Endothelial cell (in vitro differentiated cells): ENCODE measurements at regions not wholly inside any gene's neighbourhood (a gene's known extent, or its start where the extent isn't known, plus 50 kb on each side); places are given as distances from the start of the nearest gene placed in this dataset.

Experiments used
- DNase-seq: peaks from one replicate; pipeline ENCODE4 v3.0.0; 2021; ENCODE audit warnings: low spot score
- H3K27ac Mint-ChIP-seq: one replicate; pipeline ENCODE4 v1.8.0; 2021; ENCODE audit warnings: mixed read lengths, inconsistent platforms; ENCODE audit not compliant: unreplicated experiment
- H3K27me3 Mint-ChIP-seq: one replicate; pipeline ENCODE4 v1.8.0; 2021; ENCODE audit warnings: mild to moderate bottlenecking, moderate library complexity, mixed read lengths, inconsistent platforms; ENCODE audit not compliant: unreplicated experiment
- H3K36me3 Mint-ChIP-seq: one replicate; pipeline ENCODE4 v1.8.0; 2021; ENCODE audit warnings: mild to moderate bottlenecking, low read depth, mixed read lengths, inconsistent platforms; ENCODE audit not compliant: unreplicated experiment
- H3K4me1 Mint-ChIP-seq: one replicate; pipeline ENCODE4 v1.8.0; 2021; ENCODE audit warnings: mild to moderate bottlenecking, mixed read lengths, inconsistent platforms; ENCODE audit not compliant: unreplicated experiment
- H3K4me3 Mint-ChIP-seq: one replicate; pipeline ENCODE4 v1.8.0; 2021; ENCODE audit warnings: mild to moderate bottlenecking, mixed read lengths, inconsistent platforms; ENCODE audit not compliant: unreplicated experiment
- H3K9me3 Mint-ChIP-seq: one replicate; pipeline ENCODE4 v1.8.0; 2021; ENCODE audit warnings: mixed read lengths, inconsistent platforms; ENCODE audit not compliant: unreplicated experiment
- CTCF ChIP-seq: fragments of 200-600 bp; sonication (generic); IDR thresholded peaks from one replicate; pipeline ENCODE4 v1.5.0; 2021; ENCODE audit warnings: antibody characterized with exemption; ENCODE audit not compliant: unreplicated experiment

GRCh38 chr1:166327886-166328285 lies 161.1 kb upstream of the FAM78B start:
- TF ChIP-seq CTCF, result no peak
- H3K4me1 Mint-ChIP-seq, result no peaks in the 10 kb centered on the region
- no peak overlapping the region for H3K4me3 Mint-ChIP-seq
- no peaks in the 10 kb centered on the region for H3K27me3 Mint-ChIP-seq
- DNase-seq, result no peak
- no peak overlapping the region for H3K27ac Mint-ChIP-seq
- H3K9me3 Mint-ChIP-seq, result no peaks in the 10 kb centered on the region
- no peaks in the 10 kb centered on the region for H3K36me3 Mint-ChIP-seq

- H3K9me3 Mint-ChIP-seq, result no peaks in the 10 kb centered on the region
Measured at GRCh38 chr1:166328956-166329355, 162.2 kb upstream of the FAM78B start.

GRCh38 chr1:166330096-166330495 lies 163.3 kb upstream of the FAM78B start:
- H3K27me3 Mint-ChIP-seq, result no peaks in the 10 kb centered on the region
- H3K27ac Mint-ChIP-seq, result no peak overlapping the region
- H3K4me1 Mint-ChIP-seq, result no peaks in the 10 kb centered on the region
- TF ChIP-seq CTCF, result no peak
- no peaks in the 10 kb centered on the region for H3K36me3 Mint-ChIP-seq
- DNase-seq, result no peak
- no peaks in the 10 kb centered on the region for H3K9me3 Mint-ChIP-seq
- no peak overlapping the region for H3K4me3 Mint-ChIP-seq

More at GRCh38 chr1:166328956-166329355, 162.2 kb upstream of the FAM78B start:
- DNase-seq, result no peak
- Mint-ChIP-seq H3K27ac (no peak overlapping the region), H3K36me3 (no peaks in the 10 kb centered on the region), H3K27me3 (no peaks in the 10 kb centered on the region), H3K4me1 (no peaks in the 10 kb centered on the region), H3K4me3 (no peak overlapping the region)
- no peak for TF ChIP-seq CTCF

GRCh38 chr1:166338105-166338504 lies 171.3 kb upstream of the FAM78B start:
- H3K27ac Mint-ChIP-seq, result no peak overlapping the region
- H3K36me3 Mint-ChIP-seq, result no peaks in the 10 kb centered on the region
- DNase-seq, result no peak
- no peaks in the 10 kb centered on the region for H3K27me3 Mint-ChIP-seq
- no peak overlapping the region for H3K4me3 Mint-ChIP-seq
- no peak for TF ChIP-seq CTCF
- H3K9me3 Mint-ChIP-seq, result no peaks in the 10 kb centered on the region
- H3K4me1 Mint-ChIP-seq, result no peaks in the 10 kb centered on the region

- Mint-ChIP-seq H3K27ac (no peak overlapping the region), H3K36me3 (no peaks in the 10 kb centered on the region), H3K4me3 (no peak overlapping the region), H3K4me1 (no peaks in the 10 kb centered on the region), H3K27me3 (peaks cover 3% of the 10 kb centered on the region), H3K9me3 (no peaks in the 10 kb centered on the region)
- TF ChIP-seq CTCF, result no peak
- DNase-seq, result no peak
Measured at GRCh38 chr1:166340709-166341108, 173.9 kb upstream of the FAM78B start.
